ENCODE measurements at regions not wholly inside any gene's neighbourhood (a gene's known extent, or its start where the extent isn't known, plus 50 kb on each side); places are given as distances from the start of the nearest gene placed in this dataset.

GRCh38 chr2:76687923-76688322, 834.3 kb downstream of the LRRTM4 start:
- no peak for TF ChIP-seq CTCF (conservative IDR thresholded peaks at IDR 0.05; ENCODE audit: low read depth, low read length)
- TF ChIP-seq EZH2 (IDR thresholded peaks at IDR 0.05; ENCODE audit: low read length, unreplicated experiment), result no peak
